ENCODE measurements at regions not wholly inside any gene's neighbourhood (a gene's known extent, or its start where the extent isn't known, plus 50 kb on each side); places are given as distances from the start of the nearest gene placed in this dataset.

DNA sequence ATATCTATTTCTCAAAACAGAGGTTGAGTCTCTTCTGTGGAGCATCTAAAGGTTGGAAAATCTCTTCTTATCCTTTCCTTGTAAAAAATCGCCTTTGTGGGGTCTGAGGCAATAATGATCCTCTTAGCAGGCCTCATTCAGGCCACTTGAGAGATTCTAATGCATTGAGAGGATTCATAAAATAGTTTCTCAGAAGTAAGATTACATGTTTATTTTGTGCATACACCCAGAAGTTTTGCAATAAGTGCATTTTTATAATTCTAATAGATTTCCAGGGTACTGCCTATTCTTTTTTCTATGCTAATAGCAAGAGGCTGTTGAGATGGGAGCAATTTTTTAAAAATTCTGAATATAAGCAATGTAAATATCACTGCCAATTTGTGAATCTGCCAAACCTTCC lies 342.2 kb upstream of the KLF12 start:
- Histone ChIP-seq H3K27me3 (ENCODE audit: control insufficient read depth in 2 of 2, insufficient read depth in 2 of 2, low read length in 2 of 2) (no peaks in the 10 kb centered on the region), H3K27ac (ENCODE audit: low read depth in 2 of 2, low read length in 2 of 2) (no peak overlapping the region), H3K4me1 (ENCODE audit: control insufficient read depth in 2 of 2, insufficient read depth in 2 of 2, low read length in 2 of 2) (no peaks in the 10 kb centered on the region), H3K9me3 (ENCODE audit: control insufficient read depth in 2 of 2, low read length in 2 of 2) (no peaks in the 10 kb centered on the region), H3K9ac (ENCODE audit: low read depth in 1 of 2, low read length in 2 of 2) (no peak overlapping the region), H3K36me3 (ENCODE audit: control insufficient read depth in 2 of 2, insufficient read depth in 2 of 2, low read length in 2 of 2) (no peaks in the 10 kb centered on the region), H3K4me3 (ENCODE audit: low read length in 2 of 2) (no peak overlapping the region)

DNA sequence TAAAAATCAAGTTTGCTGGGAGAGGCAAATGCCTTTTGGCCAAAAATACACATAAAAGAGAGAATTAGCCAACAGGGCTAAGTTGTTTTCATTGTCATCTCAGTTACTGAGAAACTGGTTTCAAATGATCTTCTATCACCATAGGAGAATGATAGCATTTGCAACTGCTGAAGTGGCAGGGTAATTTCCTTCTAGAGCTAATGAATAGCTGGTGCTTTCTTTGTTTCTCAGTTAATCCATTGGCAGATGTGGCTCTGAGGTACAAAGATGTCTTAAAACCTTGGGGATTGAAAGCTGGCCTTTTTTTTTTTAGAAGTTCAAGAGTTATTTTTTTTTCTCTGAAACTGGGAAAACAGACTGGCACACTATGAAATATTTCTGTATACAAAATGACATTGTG lies 332.7 kb upstream of the KLF12 start:
- H3K36me3 ChIP-seq (ENCODE audit: control insufficient read depth in 2 of 2, insufficient read depth in 2 of 2, low read length in 2 of 2), result no peaks in the 10 kb centered on the region
- no peak overlapping the region for H3K9ac ChIP-seq (ENCODE audit: low read depth in 1 of 2, low read length in 2 of 2)
- no peaks in the 10 kb centered on the region for H3K4me1 ChIP-seq (ENCODE audit: control insufficient read depth in 2 of 2, insufficient read depth in 2 of 2, low read length in 2 of 2)
- H3K9me3 ChIP-seq (ENCODE audit: control insufficient read depth in 2 of 2, low read length in 2 of 2), result no peaks in the 10 kb centered on the region
- no peak overlapping the region for H3K27ac ChIP-seq (ENCODE audit: low read depth in 2 of 2, low read length in 2 of 2)
- no peak overlapping the region for H3K4me3 ChIP-seq (ENCODE audit: low read length in 2 of 2)
- no peaks in the 10 kb centered on the region for H3K27me3 ChIP-seq (ENCODE audit: control insufficient read depth in 2 of 2, insufficient read depth in 2 of 2, low read length in 2 of 2)

DNA sequence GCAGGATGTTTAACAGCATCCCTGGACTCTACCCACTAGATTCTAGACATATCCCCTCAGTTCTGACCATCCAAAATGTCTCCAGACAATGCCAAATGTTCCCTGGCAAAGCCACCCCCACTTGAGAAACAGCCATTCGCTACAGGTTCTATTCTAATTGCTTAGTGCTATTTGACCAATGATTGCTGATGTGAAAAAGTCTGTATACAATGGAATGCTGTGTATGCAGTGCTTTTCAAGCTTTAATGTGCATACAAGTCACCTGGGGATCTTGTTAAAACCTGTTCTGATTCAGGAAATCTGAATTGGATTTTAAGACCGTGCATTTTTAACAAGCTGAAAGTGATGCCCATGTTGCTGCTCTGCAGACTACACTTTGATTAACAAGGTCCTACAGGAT lies 331.8 kb upstream of the KLF12 start:
- no peaks in the 10 kb centered on the region for H3K9me3 ChIP-seq (ENCODE audit: control insufficient read depth in 2 of 2, low read length in 2 of 2)

DNA sequence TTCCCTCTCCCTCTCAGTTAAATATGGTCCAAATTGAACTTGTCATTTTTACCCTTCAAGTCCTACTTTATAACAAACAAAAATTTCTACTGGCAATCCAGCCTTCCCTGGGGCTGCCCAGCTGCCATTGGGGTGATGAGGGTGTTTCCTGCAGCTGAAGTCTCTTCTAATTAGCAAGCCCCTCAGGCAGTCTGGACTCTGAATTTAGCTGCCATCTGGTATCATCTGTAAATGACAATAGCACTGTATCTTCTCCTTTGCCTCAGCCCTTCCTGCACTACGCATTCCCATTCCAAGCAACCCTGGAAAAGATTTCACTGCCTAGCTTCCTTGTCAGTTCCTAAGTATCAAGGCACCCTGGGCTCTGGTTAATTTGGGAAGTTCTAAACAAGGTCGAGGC lies 331.1 kb upstream of the KLF12 start:
- H3K9me3 ChIP-seq (ENCODE audit: control insufficient read depth in 2 of 2, low read length in 2 of 2), result no peaks in the 10 kb centered on the region
- H3K27ac ChIP-seq (ENCODE audit: low read depth in 2 of 2, low read length in 2 of 2), result no peak overlapping the region
- no peak overlapping the region for H3K4me3 ChIP-seq (ENCODE audit: low read length in 2 of 2)
- no peak overlapping the region for H3K9ac ChIP-seq (ENCODE audit: low read depth in 1 of 2, low read length in 2 of 2)
- H3K4me1 ChIP-seq (ENCODE audit: control insufficient read depth in 2 of 2, insufficient read depth in 2 of 2, low read length in 2 of 2), result no peaks in the 10 kb centered on the region
- H3K27me3 ChIP-seq (ENCODE audit: control insufficient read depth in 2 of 2, insufficient read depth in 2 of 2, low read length in 2 of 2), result no peaks in the 10 kb centered on the region
- no peaks in the 10 kb centered on the region for H3K36me3 ChIP-seq (ENCODE audit: control insufficient read depth in 2 of 2, insufficient read depth in 2 of 2, low read length in 2 of 2)

More for the DNA sequence above, 331.8 kb upstream of the KLF12 start:
- no peaks in the 10 kb centered on the region for H3K27me3 ChIP-seq (ENCODE audit: control insufficient read depth in 2 of 2, insufficient read depth in 2 of 2, low read length in 2 of 2)
- no peak overlapping the region for H3K9ac ChIP-seq (ENCODE audit: low read depth in 1 of 2, low read length in 2 of 2)
- no peak overlapping the region for H3K4me3 ChIP-seq (ENCODE audit: low read length in 2 of 2)
- H3K36me3 ChIP-seq (ENCODE audit: control insufficient read depth in 2 of 2, insufficient read depth in 2 of 2, low read length in 2 of 2), result no peaks in the 10 kb centered on the region
- no peaks in the 10 kb centered on the region for H3K4me1 ChIP-seq (ENCODE audit: control insufficient read depth in 2 of 2, insufficient read depth in 2 of 2, low read length in 2 of 2)
- no peak overlapping the region for H3K27ac ChIP-seq (ENCODE audit: low read depth in 2 of 2, low read length in 2 of 2)

DNA sequence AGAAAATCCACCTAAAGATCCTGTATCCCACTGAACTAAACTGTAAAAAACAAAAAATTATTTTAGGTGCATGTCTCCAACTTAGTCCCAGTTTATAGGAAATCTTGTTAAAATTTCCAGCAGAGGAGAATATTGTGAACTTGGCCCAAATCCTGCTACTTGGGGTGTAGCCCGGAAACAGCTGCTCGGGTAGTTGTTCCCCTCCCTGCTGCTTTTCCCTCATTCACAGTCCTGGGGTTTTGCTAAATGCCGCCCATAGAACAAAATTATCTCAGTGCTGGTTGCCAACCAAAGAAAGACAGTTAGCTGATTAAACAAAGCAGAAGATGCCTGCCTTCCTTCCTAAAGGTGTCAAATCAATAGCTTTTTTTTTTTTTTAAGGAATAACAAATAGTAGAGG lies 330.5 kb upstream of the KLF12 start:
- no peak overlapping the region for H3K9ac ChIP-seq (ENCODE audit: low read depth in 1 of 2, low read length in 2 of 2)
- H3K27me3 ChIP-seq (ENCODE audit: control insufficient read depth in 2 of 2, insufficient read depth in 2 of 2, low read length in 2 of 2), result no peaks in the 10 kb centered on the region
- no peaks in the 10 kb centered on the region for H3K9me3 ChIP-seq (ENCODE audit: control insufficient read depth in 2 of 2, low read length in 2 of 2)
- H3K4me1 ChIP-seq (ENCODE audit: control insufficient read depth in 2 of 2, insufficient read depth in 2 of 2, low read length in 2 of 2), result no peaks in the 10 kb centered on the region
- H3K27ac ChIP-seq (ENCODE audit: low read depth in 2 of 2, low read length in 2 of 2), result no peak overlapping the region
- no peaks in the 10 kb centered on the region for H3K36me3 ChIP-seq (ENCODE audit: control insufficient read depth in 2 of 2, insufficient read depth in 2 of 2, low read length in 2 of 2)
- no peak overlapping the region for H3K4me3 ChIP-seq (ENCODE audit: low read length in 2 of 2)

DNA sequence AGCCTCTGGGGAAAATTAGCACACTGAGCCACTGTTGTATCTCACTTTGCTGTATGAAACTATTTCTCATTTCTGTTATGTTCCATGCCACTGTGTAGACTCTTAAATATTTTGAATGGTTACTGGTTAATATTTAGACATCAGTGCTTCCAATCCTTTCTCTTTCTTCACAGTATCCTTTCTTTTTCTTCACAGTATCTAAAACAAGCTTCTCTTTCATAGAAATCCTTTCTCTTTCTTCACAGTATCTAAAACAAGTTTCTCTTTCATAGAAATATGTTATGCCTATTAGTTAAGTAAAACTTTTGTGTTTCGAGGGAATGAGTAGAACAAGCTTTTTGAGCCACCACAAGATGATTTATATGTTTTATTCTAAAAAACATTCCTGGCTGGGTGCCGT lies 326.8 kb upstream of the KLF12 start:
- H3K9me3 ChIP-seq (ENCODE audit: control insufficient read depth in 2 of 2, low read length in 2 of 2), result no peaks in the 10 kb centered on the region
- H3K27ac ChIP-seq (ENCODE audit: low read depth in 2 of 2, low read length in 2 of 2), result no peak overlapping the region
- H3K36me3 ChIP-seq (ENCODE audit: control insufficient read depth in 2 of 2, insufficient read depth in 2 of 2, low read length in 2 of 2), result no peaks in the 10 kb centered on the region
- H3K4me3 ChIP-seq (ENCODE audit: low read length in 2 of 2), result no peak overlapping the region
- no peaks in the 10 kb centered on the region for H3K4me1 ChIP-seq (ENCODE audit: control insufficient read depth in 2 of 2, insufficient read depth in 2 of 2, low read length in 2 of 2)
- no peak overlapping the region for H3K9ac ChIP-seq (ENCODE audit: low read depth in 1 of 2, low read length in 2 of 2)
- H3K27me3 ChIP-seq (ENCODE audit: control insufficient read depth in 2 of 2, insufficient read depth in 2 of 2, low read length in 2 of 2), result no peaks in the 10 kb centered on the region

DNA sequence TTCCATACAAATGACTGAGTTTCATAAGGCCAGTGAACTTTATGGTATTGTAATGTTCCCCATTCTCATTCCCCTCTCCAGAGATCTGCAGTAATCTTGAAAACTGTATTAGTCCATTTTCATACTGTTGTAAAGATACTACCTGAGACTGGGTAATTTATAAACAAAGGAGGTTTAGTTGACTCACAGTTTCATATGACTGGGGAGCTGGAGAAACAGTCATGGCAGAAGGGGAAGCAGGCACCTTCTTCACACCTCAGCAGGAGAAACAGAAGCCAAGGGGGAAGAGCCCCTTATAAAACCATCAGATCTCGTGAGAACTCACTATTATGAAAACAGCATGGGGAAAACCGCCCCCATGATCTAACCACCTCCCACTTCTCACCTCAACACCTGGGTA lies 318.7 kb upstream of the KLF12 start:
- Histone ChIP-seq H3K27me3 (ENCODE audit: control insufficient read depth in 2 of 2, insufficient read depth in 2 of 2, low read length in 2 of 2) (no peaks in the 10 kb centered on the region), H3K36me3 (ENCODE audit: control insufficient read depth in 2 of 2, insufficient read depth in 2 of 2, low read length in 2 of 2) (no peaks in the 10 kb centered on the region), H3K9ac (ENCODE audit: low read depth in 1 of 2, low read length in 2 of 2) (no peak overlapping the region), H3K9me3 (ENCODE audit: control insufficient read depth in 2 of 2, low read length in 2 of 2) (no peaks in the 10 kb centered on the region), H3K4me1 (ENCODE audit: control insufficient read depth in 2 of 2, insufficient read depth in 2 of 2, low read length in 2 of 2) (no peaks in the 10 kb centered on the region), H3K27ac (ENCODE audit: low read depth in 2 of 2, low read length in 2 of 2) (no peak overlapping the region), H3K4me3 (ENCODE audit: low read length in 2 of 2) (no peak overlapping the region)

DNA sequence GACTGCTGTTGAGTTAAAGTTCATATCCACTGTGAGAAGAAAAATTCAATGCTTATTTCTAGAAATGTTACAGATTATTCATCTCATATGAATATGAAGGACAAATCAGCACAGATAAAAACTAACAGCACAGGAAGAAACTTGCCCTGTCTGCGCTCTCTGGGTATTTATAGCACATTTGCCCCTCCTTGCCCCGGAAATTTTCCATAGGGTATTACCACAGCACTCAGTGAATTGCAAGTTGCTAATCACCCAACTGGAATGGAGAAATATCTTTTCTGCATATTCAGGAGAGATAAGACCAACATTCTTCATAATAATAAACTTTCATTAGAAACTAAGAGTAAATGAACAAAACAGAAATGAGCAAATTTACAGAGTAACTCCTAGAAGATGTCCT lies 318.0 kb upstream of the KLF12 start:
- Histone ChIP-seq H3K27ac (ENCODE audit: low read depth in 2 of 2, low read length in 2 of 2) (no peak overlapping the region), H3K9ac (ENCODE audit: low read depth in 1 of 2, low read length in 2 of 2) (no peak overlapping the region), H3K36me3 (ENCODE audit: control insufficient read depth in 2 of 2, insufficient read depth in 2 of 2, low read length in 2 of 2) (no peaks in the 10 kb centered on the region), H3K4me3 (ENCODE audit: low read length in 2 of 2) (no peak overlapping the region), H3K9me3 (ENCODE audit: control insufficient read depth in 2 of 2, low read length in 2 of 2) (no peaks in the 10 kb centered on the region), H3K27me3 (ENCODE audit: control insufficient read depth in 2 of 2, insufficient read depth in 2 of 2, low read length in 2 of 2) (no peaks in the 10 kb centered on the region), H3K4me1 (ENCODE audit: control insufficient read depth in 2 of 2, insufficient read depth in 2 of 2, low read length in 2 of 2) (no peaks in the 10 kb centered on the region)

DNA sequence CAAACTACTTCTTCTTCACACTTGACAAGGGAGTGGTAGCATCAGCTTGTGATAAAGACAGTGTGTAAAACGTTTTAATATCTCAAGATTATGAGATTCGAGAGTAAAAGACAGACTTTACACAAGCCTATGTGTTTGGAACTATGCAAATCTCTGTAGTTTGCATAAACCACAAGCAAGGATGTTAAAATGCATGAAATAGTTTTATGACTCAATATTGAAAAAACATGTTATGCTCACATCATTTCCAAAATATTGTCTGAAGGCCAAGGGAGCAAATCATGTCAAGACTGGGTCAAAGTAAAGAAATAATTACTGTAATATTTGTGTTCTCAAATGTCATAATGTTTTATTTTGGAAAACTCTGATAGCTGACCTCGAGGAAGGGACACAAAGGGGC lies 316.8 kb upstream of the KLF12 start:
- Histone ChIP-seq H3K36me3 (ENCODE audit: control insufficient read depth in 2 of 2, insufficient read depth in 2 of 2, low read length in 2 of 2) (no peaks in the 10 kb centered on the region), H3K27me3 (ENCODE audit: control insufficient read depth in 2 of 2, insufficient read depth in 2 of 2, low read length in 2 of 2) (no peaks in the 10 kb centered on the region), H3K4me3 (ENCODE audit: low read length in 2 of 2) (no peak overlapping the region), H3K4me1 (ENCODE audit: control insufficient read depth in 2 of 2, insufficient read depth in 2 of 2, low read length in 2 of 2) (no peaks in the 10 kb centered on the region), H3K27ac (ENCODE audit: low read depth in 2 of 2, low read length in 2 of 2) (no peak overlapping the region), H3K9me3 (ENCODE audit: control insufficient read depth in 2 of 2, low read length in 2 of 2) (no peaks in the 10 kb centered on the region), H3K9ac (ENCODE audit: low read depth in 1 of 2, low read length in 2 of 2) (no peak overlapping the region)

DNA sequence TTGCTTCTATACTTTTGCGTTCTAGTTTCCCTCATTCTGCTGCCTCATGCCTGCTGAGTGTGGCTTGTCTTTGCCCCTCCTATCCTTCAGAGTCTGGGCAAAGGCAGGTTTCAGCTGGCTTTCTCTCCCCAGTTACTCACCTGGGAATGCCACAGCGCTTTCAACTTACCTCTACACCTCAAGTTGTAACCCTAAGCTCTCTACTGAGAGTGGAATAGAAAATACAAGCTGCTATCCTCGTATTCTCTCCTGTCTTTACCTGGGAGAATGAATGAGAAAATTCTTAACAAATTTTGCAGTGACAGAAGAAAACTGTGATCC lies 316.3 kb upstream of the KLF12 start:
- Histone ChIP-seq H3K36me3 (ENCODE audit: control insufficient read depth in 2 of 2, insufficient read depth in 2 of 2, low read length in 2 of 2) (no peaks in the 10 kb centered on the region), H3K4me1 (ENCODE audit: control insufficient read depth in 2 of 2, insufficient read depth in 2 of 2, low read length in 2 of 2) (no peaks in the 10 kb centered on the region), H3K4me3 (ENCODE audit: low read length in 2 of 2) (no peak overlapping the region), H3K27me3 (ENCODE audit: control insufficient read depth in 2 of 2, insufficient read depth in 2 of 2, low read length in 2 of 2) (no peaks in the 10 kb centered on the region), H3K9ac (ENCODE audit: low read depth in 1 of 2, low read length in 2 of 2) (no peak overlapping the region), H3K9me3 (ENCODE audit: control insufficient read depth in 2 of 2, low read length in 2 of 2) (no peaks in the 10 kb centered on the region), H3K27ac (ENCODE audit: low read depth in 2 of 2, low read length in 2 of 2) (no peak overlapping the region)

DNA sequence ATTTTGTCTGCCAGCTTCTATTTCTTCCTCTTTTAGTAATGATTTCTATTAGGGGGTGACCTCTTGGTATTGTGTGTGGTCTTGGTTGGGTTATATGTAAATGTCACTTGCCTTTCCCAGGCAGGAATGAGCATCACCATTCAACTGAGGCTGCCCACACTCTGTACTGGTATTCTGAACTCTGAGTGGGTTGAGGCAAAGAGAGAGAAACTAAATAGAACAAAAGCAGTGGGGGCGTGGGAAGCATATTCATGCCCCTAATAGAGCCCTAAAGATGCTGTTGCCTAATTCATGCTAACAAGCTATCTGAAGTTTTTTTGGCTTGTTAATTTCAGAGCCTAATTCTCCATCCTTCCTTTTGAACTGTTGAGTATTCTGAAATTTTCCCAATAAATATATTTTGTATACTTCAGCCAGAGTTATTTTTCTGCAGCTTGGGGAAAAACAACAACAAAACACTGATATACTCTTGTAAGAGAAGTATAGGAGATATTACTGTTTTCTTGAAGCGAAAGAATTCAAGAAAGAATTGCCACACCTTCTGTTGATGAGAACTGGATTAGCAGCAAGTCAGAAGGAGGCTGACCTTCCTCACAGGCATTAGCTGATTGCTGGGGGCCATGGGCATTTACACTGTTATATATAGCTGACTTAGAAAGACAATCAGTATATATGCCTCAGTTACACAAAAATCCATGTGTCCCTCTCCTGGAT lies 315.8 kb upstream of the KLF12 start:
- Histone ChIP-seq H3K4me1 (ENCODE audit: control insufficient read depth in 2 of 2, insufficient read depth in 2 of 2, low read length in 2 of 2) (no peaks in the 10 kb centered on the region), H3K36me3 (ENCODE audit: control insufficient read depth in 2 of 2, insufficient read depth in 2 of 2, low read length in 2 of 2) (no peaks in the 10 kb centered on the region), H3K27me3 (ENCODE audit: control insufficient read depth in 2 of 2, insufficient read depth in 2 of 2, low read length in 2 of 2) (no peaks in the 10 kb centered on the region), H3K4me3 (ENCODE audit: low read length in 2 of 2) (no peak overlapping the region), H3K9me3 (ENCODE audit: control insufficient read depth in 2 of 2, low read length in 2 of 2) (no peaks in the 10 kb centered on the region), H3K9ac (ENCODE audit: low read depth in 1 of 2, low read length in 2 of 2) (no peak overlapping the region), H3K27ac (ENCODE audit: low read depth in 2 of 2, low read length in 2 of 2) (no peak overlapping the region)

Data from mucosa of rectum (tissue), 2 donors.